MM.1S (cell line): ENCODE measurements at regions not wholly inside any gene's neighbourhood (a gene's known extent, or its start where the extent isn't known, plus 50 kb on each side); places are given as distances from the start of the nearest gene placed in this dataset.
"Not testable (repeated sequence)": the region's sequence is repeated elsewhere in the genome, so short reads cannot be mapped to it uniquely, and the experiment has no call there.

Experiments used
- DNase-seq: peaks from one replicate; pipeline ENCODE4 v3.0.0-alpha.2; 2015
- H2AFZ ChIP-seq: fragments of 300-600 bp; sonication (generic); 2 replicates; pipeline ENCODE4 v1.6.0; 2016; ENCODE audit warnings: antibody characterized with exemption, low read length
- H3F3A ChIP-seq: fragments of 300-600 bp; sonication (generic); 2 replicates; pipeline ENCODE4 v1.6.1; 2016; ENCODE audit warnings: mild to moderate bottlenecking, antibody characterized with exemption, low read length, moderate library complexity, mixed read lengths; ENCODE audit not compliant: insufficient read depth
- H3K27ac ChIP-seq: fragments of 300-600 bp; sonication (generic); 2 replicates; pipeline ENCODE4 v1.5.1; 2016; ENCODE audit warnings: mild to moderate bottlenecking, low read length
- H3K27me3 ChIP-seq: fragments of 300-600 bp; sonication (generic); replicated peaks from 2 replicates; pipeline ENCODE4 v1.6.0; 2016; ENCODE audit warnings: low read length; ENCODE audit not compliant: insufficient read depth
- H3K36me3 ChIP-seq: fragments of 300-600 bp; sonication (generic); replicated peaks from 2 replicates; pipeline ENCODE4 v1.6.1; 2016; ENCODE audit warnings: mild to moderate bottlenecking, low read length, mixed read lengths; ENCODE audit not compliant: insufficient read depth
- H3K4me1 ChIP-seq: fragments of 300-600 bp; sonication (generic); 2 replicates; pipeline ENCODE4 v1.6.1; 2016; ENCODE audit warnings: low read length, mixed read lengths
- H3K4me2 ChIP-seq: fragments of 300-600 bp; sonication (generic); 2 replicates; pipeline ENCODE4 v1.6.0; 2016; ENCODE audit warnings: low read depth, low read length
- H3K4me3 ChIP-seq: fragments of 300-600 bp; sonication (generic); 2 replicates; pipeline ENCODE4 v1.5.1; 2016; ENCODE audit warnings: low read length, mixed read lengths
- H3K79me2 ChIP-seq: fragments of 300-600 bp; sonication (generic); 2 replicates; pipeline ENCODE4 v1.6.1; 2016; ENCODE audit warnings: mixed run types, low read length, mixed read lengths
- H3K9ac ChIP-seq: fragments of 300-600 bp; sonication (generic); 2 replicates; pipeline ENCODE4 v1.6.1; 2016; ENCODE audit warnings: low read length, mixed read lengths
- H3K9me2 ChIP-seq: fragments of 300-600 bp; sonication (generic); replicated peaks from 2 replicates; pipeline ENCODE4 v1.6.1; 2016; ENCODE audit warnings: mild to moderate bottlenecking, low read length, mixed read lengths; ENCODE audit not compliant: insufficient read depth
- H3K9me3 ChIP-seq: fragments of 300-600 bp; sonication (generic); replicated peaks from 2 replicates; pipeline ENCODE4 v1.6.1; 2016; ENCODE audit warnings: mild to moderate bottlenecking, low read length, mixed read lengths; ENCODE audit not compliant: insufficient read depth
- H4K20me1 ChIP-seq: fragments of 300-600 bp; sonication (generic); 2 replicates; pipeline ENCODE4 v1.6.1; 2016; ENCODE audit warnings: mild to moderate bottlenecking, low read length, moderate library complexity, mixed read lengths; ENCODE audit not compliant: insufficient read depth
- CTCF ChIP-seq: fragments of 300-600 bp; sonication (generic); IDR thresholded peaks from 2 replicates; pipeline ENCODE4 v1.5.1; 2016; ENCODE audit warnings: antibody characterized with exemption, low read length, mixed read lengths
- EZH2 ChIP-seq: fragments of 300-600 bp; sonication (generic); optimal IDR thresholded peaks from 2 replicates; pipeline ENCODE3; 2017; ENCODE audit warnings: low read depth, mild to moderate bottlenecking, antibody characterized with exemption, low read length, mixed read lengths
- EZH2phosphoT487 ChIP-seq: fragments of 300-600 bp; sonication (generic); IDR thresholded peaks from 2 replicates; pipeline ENCODE4 v1.6.1; 2018; ENCODE audit warnings: antibody characterized with exemption, low read length

- Histone ChIP-seq H3K79me2 (no peaks in the 10 kb centered on the region), H3K4me3 (no peak overlapping the region), H4K20me1 (no peaks in the 10 kb centered on the region), H3K27me3 (no peaks in the 10 kb centered on the region), H3K4me1 (no peaks in the 10 kb centered on the region), H2AFZ (no peak overlapping the region), H3K9me3 (no peaks in the 10 kb centered on the region), H3K9ac (no peak overlapping the region), H3K27ac (no peak overlapping the region), H3K4me2 (no peak overlapping the region), H3K36me3 (no peaks in the 10 kb centered on the region), H3K9me2 (no peaks in the 10 kb centered on the region), H3F3A (no peaks in the 10 kb centered on the region)
- DNase-seq, result no peak
- TF ChIP-seq EZH2 (no peak), EZH2phosphoT487 (no peak), CTCF (no peak)
Measured at GRCh38 chr13:112263152-112263551, 113.0 kb upstream of the SPACA7 start.

GRCh38 chr13:112267660-112268059 is 108.5 kb upstream of the SPACA7 start:
- no peaks in the 10 kb centered on the region for H3K9me3 ChIP-seq
- no peaks in the 10 kb centered on the region for H3K9me2 ChIP-seq

GRCh38 chr13:112270951-112271350 is 105.2 kb upstream of the SPACA7 start:
- no peaks in the 10 kb centered on the region for H3K4me1 ChIP-seq
- no peaks in the 10 kb centered on the region for H4K20me1 ChIP-seq
- H3K9me3 ChIP-seq, result no peaks in the 10 kb centered on the region
- no peak for DNase-seq
- H3K27me3 ChIP-seq, result no peaks in the 10 kb centered on the region
- no peaks in the 10 kb centered on the region for H3K9me2 ChIP-seq
- no peak overlapping the region for H3K4me2 ChIP-seq
- no peak overlapping the region for H3K4me3 ChIP-seq
- no peaks in the 10 kb centered on the region for H3K36me3 ChIP-seq
- H3K27ac ChIP-seq, result no peak overlapping the region
- H2AFZ ChIP-seq, result no peak overlapping the region
- TF ChIP-seq CTCF, result no peak
- no peak for TF ChIP-seq EZH2
- TF ChIP-seq EZH2phosphoT487, result no peak
- no peaks in the 10 kb centered on the region for H3K79me2 ChIP-seq
- no peaks in the 10 kb centered on the region for H3F3A ChIP-seq
- no peak overlapping the region for H3K9ac ChIP-seq

More at GRCh38 chr13:112267660-112268059, 108.5 kb upstream of the SPACA7 start:
- Histone ChIP-seq H4K20me1 (no peaks in the 10 kb centered on the region), H3K4me1 (no peaks in the 10 kb centered on the region), H3K79me2 (no peaks in the 10 kb centered on the region), H3K36me3 (no peaks in the 10 kb centered on the region), H2AFZ (no peak overlapping the region), H3K9ac (no peak overlapping the region), H3F3A (no peaks in the 10 kb centered on the region), H3K27ac (no peak overlapping the region), H3K27me3 (no peaks in the 10 kb centered on the region), H3K4me2 (no peak overlapping the region), H3K4me3 (no peak overlapping the region)
- no peak for TF ChIP-seq EZH2phosphoT487
- DNase-seq, result no peak

GRCh38 chr13:112286733-112287132 is 89.4 kb upstream of the SPACA7 start:
- not testable (repeated sequence) for H3K4me1 ChIP-seq, H3K79me2 ChIP-seq, H3K4me2 ChIP-seq, H4K20me1 ChIP-seq, H3F3A ChIP-seq, H3K9me3 ChIP-seq, H2AFZ ChIP-seq, H3K27me3 ChIP-seq, H3K9me2 ChIP-seq, DNase-seq, H3K4me3 ChIP-seq, H3K27ac ChIP-seq, H3K36me3 ChIP-seq, H3K9ac ChIP-seq
